ENCODE measurements at regions not wholly inside any gene's neighbourhood (a gene's known extent, or its start where the extent isn't known, plus 50 kb on each side); places are given as distances from the start of the nearest gene placed in this dataset.

DNA sequence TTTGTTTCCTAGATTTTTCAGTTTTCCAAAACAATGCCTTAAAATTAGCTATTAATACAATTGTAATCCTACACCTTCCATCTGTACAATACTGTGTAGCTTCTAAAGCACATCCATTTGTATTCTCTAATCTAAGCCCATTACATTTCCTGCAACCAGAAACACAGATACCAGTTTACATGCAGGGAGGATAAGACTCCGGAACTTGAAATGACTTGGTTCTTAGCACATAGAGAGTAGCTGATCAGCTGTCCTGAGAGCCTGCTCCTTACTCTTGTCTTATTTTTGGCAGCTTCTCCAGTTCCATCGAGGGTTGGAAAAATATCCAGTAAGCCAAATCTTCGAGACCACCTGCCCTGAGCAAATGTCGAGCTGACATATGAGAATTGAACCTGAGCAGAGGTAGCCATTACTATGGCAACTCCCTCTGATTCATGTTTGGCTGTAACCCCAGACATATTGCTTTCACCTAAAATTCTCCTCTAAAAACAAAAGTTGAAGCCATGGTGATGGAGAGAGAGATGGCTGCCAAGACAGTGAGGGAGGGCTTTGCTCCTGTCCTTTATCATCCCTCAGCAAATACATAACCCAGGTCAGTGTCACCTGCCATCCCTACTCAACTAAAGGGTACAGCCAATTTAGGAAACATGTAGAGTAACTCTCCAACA, 542.8 kb downstream of the IRS1 start:
- Mint-ChIP-seq H3K4me3 (no peak overlapping the region), H3K9me3 (peaks cover 0 to 5% (median 0%) of the 10 kb centered on the region in 5 donors), H3K27ac (no peak overlapping the region), H3K36me3 (no peaks in the 10 kb centered on the region), H3K4me1 (no peaks in the 10 kb centered on the region), H3K27me3 (peaks cover 0 to 1% of the 10 kb centered on the region in 2 donors)
- CTCF ChIA-PET, result no interaction called here
- no peak overlapping the region for H3K27ac ChIP-seq (ENCODE audit: low read depth, low read length)
- no peaks in the 10 kb centered on the region for H3K4me1 ChIP-seq (ENCODE audit: insufficient read depth, low read length)
- POLR2A ChIA-PET, result no interaction called here
- H3K36me3 ChIP-seq (ENCODE audit: insufficient read depth, low read length), result no peaks in the 10 kb centered on the region
- H3K9me3 ChIP-seq (ENCODE audit: low read length), result no peaks in the 10 kb centered on the region
- H3K4me3 ChIP-seq (ENCODE audit: low read length), result no peak overlapping the region
- DNase-seq, result no peak
- no peaks in the 10 kb centered on the region for H3K27me3 ChIP-seq (ENCODE audit: insufficient read depth, low read length, poor library complexity, severe bottlenecking)

- no peaks in the 10 kb centered on the region for H3K4me1 Mint-ChIP-seq
- DNase-seq, result no peak
- no peaks in the 10 kb centered on the region for H3K36me3 Mint-ChIP-seq
- Histone ChIP-seq H3K36me3 (ENCODE audit: insufficient read depth, low read length) (no peaks in the 10 kb centered on the region), H3K4me3 (ENCODE audit: low read length) (no peak overlapping the region), H3K9me3 (ENCODE audit: low read length) (no peaks in the 10 kb centered on the region), H3K27me3 (ENCODE audit: insufficient read depth, low read length, poor library complexity, severe bottlenecking) (no peaks in the 10 kb centered on the region), H3K4me1 (ENCODE audit: insufficient read depth, low read length) (no peaks in the 10 kb centered on the region), H3K27ac (ENCODE audit: low read depth, low read length) (no peak overlapping the region)
- ChIA-PET CTCF (no interaction called here), POLR2A (no interaction called here)
- H3K4me3 Mint-ChIP-seq, result no peak overlapping the region
- peaks cover 0 to 5% (median 0%) of the 10 kb centered on the region in 5 donors for H3K9me3 Mint-ChIP-seq
- H3K27me3 Mint-ChIP-seq, result peaks cover 0 to 1% of the 10 kb centered on the region in 2 donors
- H3K27ac Mint-ChIP-seq, result no peak overlapping the region
Measured at GRCh38 chr2:226256237-226256636, 543.4 kb downstream of the IRS1 start.

GRCh38 chr2:226251661-226252060, 548.0 kb downstream of the IRS1 start:
- no peaks in the 10 kb centered on the region for H3K36me3 Mint-ChIP-seq
- peaks cover 0 to 3% (median 0%) of the 10 kb centered on the region in 5 donors for H3K9me3 Mint-ChIP-seq
- CTCF ChIA-PET, result no interaction called here
- DNase-seq, result no peak
- H3K27ac Mint-ChIP-seq, result no peak overlapping the region
- POLR2A ChIA-PET, result no interaction called here
- H3K4me3 Mint-ChIP-seq, result no peak overlapping the region
- H3K9me3 ChIP-seq (ENCODE audit: low read length), result no peaks in the 10 kb centered on the region
- H3K36me3 ChIP-seq (ENCODE audit: insufficient read depth, low read length), result no peaks in the 10 kb centered on the region
- H3K4me1 Mint-ChIP-seq, result no peaks in the 10 kb centered on the region
- H3K4me3 ChIP-seq (ENCODE audit: low read length), result no peak overlapping the region
- H3K27ac ChIP-seq (ENCODE audit: low read depth, low read length), result no peak overlapping the region
- peaks cover 0 to 5% of the 10 kb centered on the region in 2 donors for H3K27me3 Mint-ChIP-seq
- H3K27me3 ChIP-seq (ENCODE audit: insufficient read depth, low read length, poor library complexity, severe bottlenecking), result no peaks in the 10 kb centered on the region
- no peaks in the 10 kb centered on the region for H3K4me1 ChIP-seq (ENCODE audit: insufficient read depth, low read length)

GRCh38 chr2:226247289-226248275, 552.0 kb downstream of the IRS1 start:
- Mint-ChIP-seq H3K9me3 (peaks cover 3 to 16% (median 5%) of the 10 kb centered on the region in 5 donors), H3K27me3 (peaks cover 3 to 5% of the 10 kb centered on the region in 2 donors), H3K36me3 (no peaks in the 10 kb centered on the region), H3K4me1 (no peaks in the 10 kb centered on the region), H3K4me3 (no peak overlapping the region), H3K27ac (no peak overlapping the region)
- H3K4me3 ChIP-seq (ENCODE audit: low read length), result no peak overlapping the region
- ChIA-PET POLR2A (no interaction called here), CTCF (no interaction called here)
- no peak for DNase-seq
- H3K4me1 ChIP-seq (ENCODE audit: insufficient read depth, low read length), result no peaks in the 10 kb centered on the region
- H3K9me3 ChIP-seq (ENCODE audit: low read length), result no peaks in the 10 kb centered on the region
- no peaks in the 10 kb centered on the region for H3K36me3 ChIP-seq (ENCODE audit: insufficient read depth, low read length)
- no peaks in the 10 kb centered on the region for H3K27me3 ChIP-seq (ENCODE audit: insufficient read depth, low read length, poor library complexity, severe bottlenecking)
- H3K27ac ChIP-seq (ENCODE audit: low read depth, low read length), result no peak overlapping the region

DNA sequence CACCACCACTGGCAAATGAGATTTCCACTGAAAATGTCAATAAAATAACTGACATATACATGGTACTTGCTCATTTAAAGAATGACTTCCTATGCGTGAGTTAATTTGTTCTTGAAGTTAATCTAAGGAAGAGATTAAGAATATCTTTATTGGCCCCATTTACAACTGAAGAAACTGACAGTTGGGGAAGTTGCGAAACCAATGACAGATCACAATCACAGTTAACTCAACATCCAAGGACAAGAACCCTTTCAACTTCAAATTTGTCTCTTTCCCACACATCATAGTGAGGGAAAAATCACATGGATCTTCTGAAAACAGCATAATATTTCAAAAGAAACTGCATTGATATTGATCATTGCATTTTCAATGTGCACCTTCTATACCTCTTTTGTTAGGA, 565.4 kb downstream of the IRS1 start:
- H3K4me3 Mint-ChIP-seq, result no peak overlapping the region
- Histone ChIP-seq H3K27ac (ENCODE audit: low read depth, low read length) (no peak overlapping the region), H3K9me3 (ENCODE audit: low read length) (no peaks in the 10 kb centered on the region), H3K36me3 (ENCODE audit: insufficient read depth, low read length) (no peaks in the 10 kb centered on the region), H3K4me1 (ENCODE audit: insufficient read depth, low read length) (no peaks in the 10 kb centered on the region), H3K4me3 (ENCODE audit: low read length) (no peak overlapping the region), H3K27me3 (ENCODE audit: insufficient read depth, low read length, poor library complexity, severe bottlenecking) (no peaks in the 10 kb centered on the region)
- no peaks in the 10 kb centered on the region for H3K9me3 Mint-ChIP-seq
- H3K36me3 Mint-ChIP-seq, result no peaks in the 10 kb centered on the region
- CTCF ChIA-PET, result no interaction called here
- H3K27ac Mint-ChIP-seq, result no peak overlapping the region
- H3K4me1 Mint-ChIP-seq, result no peaks in the 10 kb centered on the region
- DNase-seq, result no peak
- H3K27me3 Mint-ChIP-seq, result no peaks in the 10 kb centered on the region
- POLR2A ChIA-PET, result no interaction called here

- no peak overlapping the region for H3K4me3 Mint-ChIP-seq
- H3K36me3 Mint-ChIP-seq, result no peaks in the 10 kb centered on the region
- no peak overlapping the region for H3K27ac Mint-ChIP-seq
- ChIA-PET POLR2A (no interaction called here), CTCF (no interaction called here)
- Histone ChIP-seq H3K27ac (ENCODE audit: low read depth, low read length) (no peak overlapping the region), H3K36me3 (ENCODE audit: insufficient read depth, low read length) (no peaks in the 10 kb centered on the region), H3K9me3 (ENCODE audit: low read length) (no peaks in the 10 kb centered on the region), H3K27me3 (ENCODE audit: insufficient read depth, low read length, poor library complexity, severe bottlenecking) (no peaks in the 10 kb centered on the region), H3K4me1 (ENCODE audit: insufficient read depth, low read length) (no peaks in the 10 kb centered on the region), H3K4me3 (ENCODE audit: low read length) (no peak overlapping the region)
- DNase-seq, result no peak
- H3K4me1 Mint-ChIP-seq, result no peaks in the 10 kb centered on the region
- no peaks in the 10 kb centered on the region for H3K27me3 Mint-ChIP-seq
- no peaks in the 10 kb centered on the region for H3K9me3 Mint-ChIP-seq
Measured at GRCh38 chr2:226233388-226233787, 566.2 kb downstream of the IRS1 start.

DNA sequence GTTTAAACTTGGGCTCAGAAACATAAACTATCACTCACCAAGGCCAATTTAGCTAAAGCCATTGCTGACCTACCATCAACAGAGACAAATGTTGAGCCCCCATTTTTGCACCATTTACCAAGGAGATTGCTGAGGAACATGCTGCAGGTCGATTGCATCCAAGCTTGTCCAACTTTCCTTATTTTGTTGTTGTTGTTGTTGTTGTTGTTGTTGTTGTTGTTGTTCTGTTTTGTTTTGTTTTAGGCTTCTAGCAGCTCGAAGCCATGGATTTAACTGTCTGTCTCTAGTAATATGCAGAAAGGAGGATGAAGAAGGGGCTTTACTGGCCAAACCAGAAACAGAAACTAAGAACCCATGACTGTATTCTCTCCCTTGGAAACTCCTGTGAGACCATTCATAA, 571.5 kb downstream of the IRS1 start:
- Histone ChIP-seq H3K27ac (ENCODE audit: low read depth, low read length) (no peak overlapping the region), H3K4me1 (ENCODE audit: insufficient read depth, low read length) (no peaks in the 10 kb centered on the region), H3K27me3 (ENCODE audit: insufficient read depth, low read length, poor library complexity, severe bottlenecking) (no peaks in the 10 kb centered on the region), H3K9me3 (ENCODE audit: low read length) (no peaks in the 10 kb centered on the region), H3K36me3 (ENCODE audit: insufficient read depth, low read length) (no peaks in the 10 kb centered on the region), H3K4me3 (ENCODE audit: low read length) (no peak overlapping the region)
- Mint-ChIP-seq H3K27ac (no peak overlapping the region), H3K27me3 (peaks cover 2 to 7% of the 10 kb centered on the region in 2 donors), H3K36me3 (no peaks in the 10 kb centered on the region), H3K4me3 (no peak overlapping the region), H3K9me3 (no peaks in the 10 kb centered on the region), H3K4me1 (no peaks in the 10 kb centered on the region)
- ChIA-PET CTCF (interaction anchor here (1.6 kb wide), 1 partner anchor 15 kb away, joined by 4 read pairs; no protein-coding TSS in a partner anchor), POLR2A (no interaction called here)
- DNase-seq, result no peak

GRCh38 chr2:226227341-226227740, 572.3 kb downstream of the IRS1 start:
- Mint-ChIP-seq H3K4me1 (no peaks in the 10 kb centered on the region), H3K36me3 (no peaks in the 10 kb centered on the region), H3K27ac (no peak overlapping the region), H3K4me3 (no peak overlapping the region), H3K9me3 (no peaks in the 10 kb centered on the region), H3K27me3 (peaks cover 3 to 10% of the 10 kb centered on the region in 2 donors)
- H3K9me3 ChIP-seq (ENCODE audit: low read length), result no peaks in the 10 kb centered on the region
- ChIA-PET CTCF (interaction anchor here (1.6 kb wide), 1 partner anchor 14 kb away, joined by 4 read pairs; no protein-coding TSS in a partner anchor), POLR2A (no interaction called here)
- no peak for DNase-seq
- no peaks in the 10 kb centered on the region for H3K36me3 ChIP-seq (ENCODE audit: insufficient read depth, low read length)
- no peak overlapping the region for H3K27ac ChIP-seq (ENCODE audit: low read depth, low read length)
- H3K4me3 ChIP-seq (ENCODE audit: low read length), result no peak overlapping the region
- no peaks in the 10 kb centered on the region for H3K4me1 ChIP-seq (ENCODE audit: insufficient read depth, low read length)
- H3K27me3 ChIP-seq (ENCODE audit: insufficient read depth, low read length, poor library complexity, severe bottlenecking), result no peaks in the 10 kb centered on the region

Measured in CD8-positive, alpha-beta memory T cell (primary cell).